ENCODE measurements at regions not wholly inside any gene's neighbourhood (a gene's known extent, or its start where the extent isn't known, plus 50 kb on each side); places are given as distances from the start of the nearest gene placed in this dataset.

DNA sequence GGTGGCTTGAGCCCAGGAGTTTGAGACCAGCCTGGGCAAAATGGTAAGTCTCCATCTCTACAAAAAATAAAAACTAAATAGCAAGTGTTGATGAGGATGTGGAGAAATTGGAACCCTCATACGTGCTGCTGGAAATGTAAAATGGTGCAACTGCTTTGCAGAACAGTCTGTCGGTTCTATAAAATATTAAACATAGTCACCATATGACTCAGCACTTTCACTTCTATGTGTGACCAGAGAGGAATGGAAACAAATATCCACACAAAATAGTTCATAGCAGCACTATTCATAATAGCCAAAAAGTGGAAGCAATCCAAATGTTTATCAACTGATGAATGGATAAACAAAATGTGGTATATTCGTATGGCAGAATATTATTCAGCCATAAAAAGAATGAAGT lies 60.8 kb upstream of the FMR1 start:
- intact Hi-C loops (cut with DNase I; ENCODE audit: low total_unique reads): no loop called here
- TF ChIP-seq, protein P1, sequence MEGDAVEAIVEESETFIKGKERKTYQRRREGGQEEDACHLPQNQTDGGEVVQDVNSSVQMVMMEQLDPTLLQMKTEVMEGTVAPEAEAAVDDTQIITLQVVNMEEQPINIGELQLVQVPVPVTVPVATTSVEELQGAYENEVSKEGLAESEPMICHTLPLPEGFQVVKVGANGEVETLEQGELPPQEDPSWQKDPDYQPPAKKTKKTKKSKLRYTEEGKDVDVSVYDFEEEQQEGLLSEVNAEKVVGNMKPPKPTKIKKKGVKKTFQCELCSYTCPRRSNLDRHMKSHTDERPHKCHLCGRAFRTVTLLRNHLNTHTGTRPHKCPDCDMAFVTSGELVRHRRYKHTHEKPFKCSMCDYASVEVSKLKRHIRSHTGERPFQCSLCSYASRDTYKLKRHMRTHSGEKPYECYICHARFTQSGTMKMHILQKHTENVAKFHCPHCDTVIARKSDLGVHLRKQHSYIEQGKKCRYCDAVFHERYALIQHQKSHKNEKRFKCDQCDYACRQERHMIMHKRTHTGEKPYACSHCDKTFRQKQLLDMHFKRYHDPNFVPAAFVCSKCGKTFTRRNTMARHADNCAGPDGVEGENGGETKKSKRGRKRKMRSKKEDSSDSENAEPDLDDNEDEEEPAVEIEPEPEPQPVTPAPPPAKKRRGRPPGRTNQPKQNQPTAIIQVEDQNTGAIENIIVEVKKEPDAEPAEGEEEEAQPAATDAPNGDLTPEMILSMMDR (IDR thresholded peaks at IDR 0.05): no peak

DNA sequence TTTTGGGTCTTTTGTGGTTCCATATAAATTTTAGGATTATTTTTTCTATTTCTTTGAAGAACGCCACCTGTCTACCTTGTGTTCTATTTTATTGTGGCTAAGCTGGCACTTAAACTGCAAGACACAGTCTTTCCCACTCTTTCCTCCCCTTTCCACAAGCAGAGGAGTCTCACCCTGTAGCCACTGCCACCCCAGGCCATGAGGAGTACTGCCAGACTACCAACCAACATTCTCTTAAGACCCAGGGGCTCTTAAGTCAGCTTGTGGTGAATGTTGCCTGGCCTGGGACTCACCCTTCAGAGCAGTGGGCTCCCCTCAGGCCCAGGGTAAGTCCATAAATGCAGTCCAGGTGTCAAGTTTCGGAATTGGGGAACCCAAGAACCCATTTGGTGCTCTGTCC lies 58.0 kb upstream of the FMR1 start:
- Histone ChIP-seq H3K4me3 (no peak overlapping the region), H3K27ac (no peak overlapping the region), H3K4me1 (no peaks in the 10 kb centered on the region), H3K36me3 (no peaks in the 10 kb centered on the region), H3K27me3 (no peaks in the 10 kb centered on the region), H3K9me3 (no peaks in the 10 kb centered on the region)
- DNase-seq: no peak
- TF ChIP-seq, protein P1 (IDR thresholded peaks at IDR 0.05): no peak
- intact Hi-C loops (cut with DNase I; ENCODE audit: low total_unique reads): no loop called here

More for the DNA sequence above, 60.8 kb upstream of the FMR1 start:
- no peaks in the 10 kb centered on the region for H3K36me3 ChIP-seq
- no peaks in the 10 kb centered on the region for H3K27me3 ChIP-seq
- no peaks in the 10 kb centered on the region for H3K9me3 ChIP-seq
- H3K4me3 ChIP-seq: no peak overlapping the region
- H3K4me1 ChIP-seq: no peaks in the 10 kb centered on the region
- no peak for DNase-seq
- no peak overlapping the region for H3K27ac ChIP-seq

DNA sequence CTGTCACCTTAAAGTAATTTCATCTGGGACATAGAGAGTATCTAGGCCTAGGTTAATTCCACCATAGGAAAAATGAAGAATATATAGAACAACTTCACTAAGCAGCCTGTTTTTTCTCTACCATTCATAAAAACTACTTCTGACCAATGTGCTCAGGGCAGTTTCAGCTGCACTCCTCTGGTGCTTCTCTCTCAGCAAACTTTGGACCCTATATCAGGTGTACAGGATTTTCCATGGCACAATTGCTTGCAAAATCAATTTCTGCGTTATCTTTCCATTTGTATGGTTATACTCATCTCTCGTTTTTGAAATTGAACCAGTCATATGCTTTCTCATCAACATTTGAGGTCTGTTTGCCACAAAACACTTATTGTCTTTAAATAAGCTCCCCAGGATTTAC lies 52.1 kb upstream of the FMR1 start:
- Histone ChIP-seq H3K27ac (no peak overlapping the region), H3K4me1 (no peaks in the 10 kb centered on the region), H3K9me3 (no peaks in the 10 kb centered on the region), H3K4me3 (no peak overlapping the region), H3K36me3 (no peaks in the 10 kb centered on the region), H3K27me3 (no peaks in the 10 kb centered on the region)
- TF ChIP-seq, protein P1 (IDR thresholded peaks at IDR 0.05): no peak
- no peak for DNase-seq
- intact Hi-C loops (cut with DNase I; ENCODE audit: low total_unique reads): no loop called here
